NCI-H524 treated with DMSO at 0.1 percent for 48 hours (cell line): ENCODE measurements at regions not wholly inside any gene's neighbourhood (a gene's known extent, or its start where the extent isn't known, plus 50 kb on each side); places are given as distances from the start of the nearest gene placed in this dataset.
A peak's percentile ranks its signal among the peaks of the same experiment; 100 is the strongest.
"Not testable (repeated sequence)": the region's sequence is repeated elsewhere in the genome, so short reads cannot be mapped to it uniquely, and the experiment has no call there.

ENCODE experiments used
- DNase-seq: peaks from one replicate; lab custom pipeline; 2025; lab: John Stamatoyannopoulos, UW

- not testable (repeated sequence) for DNase-seq
Observed at GRCh38 chr15:53923741-53924140, 54.5 kb upstream of the UNC13C start.

GRCh38 chr15:53918180-53919079 is 59.8 kb upstream of the UNC13C start:
- no peak for DNase-seq

- DNase-seq = no peak
Observed at GRCh38 chr15:53917109-53917508, 61.1 kb upstream of the UNC13C start.

- DNase-seq = no peak
Observed at GRCh38 chr15:53911431-53911830, 66.8 kb upstream of the UNC13C start.

GRCh38 chr15:53910852-53911251 is 67.4 kb upstream of the UNC13C start:
- no peak for DNase-seq

GRCh38 chr15:53910236-53910849 is 67.9 kb upstream of the UNC13C start:
- no peak for DNase-seq

- no peak for DNase-seq
Observed at GRCh38 chr15:53903129-53903528, 75.1 kb upstream of the UNC13C start.

GRCh38 chr15:53893468-53893867 is 84.8 kb upstream of the UNC13C start:
- DNase-seq = not testable (repeated sequence)

- DNase-seq = not testable (repeated sequence)
Observed at GRCh38 chr15:53891862-53892261, 86.4 kb upstream of the UNC13C start.

- no peak for DNase-seq
Observed at GRCh38 chr15:53884441-53884840, 93.8 kb upstream of the UNC13C start.

GRCh38 chr15:53882311-53882710 is 95.9 kb upstream of the UNC13C start:
- DNase-seq = no peak

- DNase-seq = peak; percentile 2
Observed at GRCh38 chr15:53880357-53880756, 97.9 kb upstream of the UNC13C start.

GRCh38 chr15:53875711-53876110 is 102.5 kb upstream of the UNC13C start:
- DNase-seq = no peak

GRCh38 chr15:53875139-53875538 is 103.1 kb upstream of the UNC13C start:
- no peak for DNase-seq

GRCh38 chr15:53872410-53872809 is 105.8 kb upstream of the UNC13C start:
- no peak for DNase-seq

GRCh38 chr15:53869806-53870073 is 108.5 kb upstream of the UNC13C start:
- DNase-seq = no peak

- DNase-seq = no peak
Observed at GRCh38 chr15:53869044-53869805, 109.0 kb upstream of the UNC13C start.

- DNase-seq = no peak
Observed at GRCh38 chr15:53862386-53862785, 102.9 kb upstream of the WDR72 start.

- DNase-seq = no peak
Observed at GRCh38 chr15:53861792-53862191, 102.3 kb upstream of the WDR72 start.

GRCh38 chr15:53851110-53851848 is 91.8 kb upstream of the WDR72 start:
- no peak for DNase-seq

- DNase-seq = no peak
Observed at GRCh38 chr15:53847745-53848144, 88.3 kb upstream of the WDR72 start.

- DNase-seq = no peak
Observed at GRCh38 chr15:53844634-53845033, 85.2 kb upstream of the WDR72 start.
